GM12874 (cell line): ENCODE measurements at regions not wholly inside any gene's neighbourhood (a gene's known extent, or its start where the extent isn't known, plus 50 kb on each side); places are given as distances from the start of the nearest gene placed in this dataset.

Experiments
- TF ChIP-seq, protein P1 (sequence below): IDR thresholded peaks from 2 replicates; pipeline ENCODE4 v1.5.1; 2011; ENCODE audit warnings: low read depth, mild to moderate bottlenecking, control low read depth, low read length, moderate library complexity; ENCODE audit not compliant: insufficient read depth

DNA sequence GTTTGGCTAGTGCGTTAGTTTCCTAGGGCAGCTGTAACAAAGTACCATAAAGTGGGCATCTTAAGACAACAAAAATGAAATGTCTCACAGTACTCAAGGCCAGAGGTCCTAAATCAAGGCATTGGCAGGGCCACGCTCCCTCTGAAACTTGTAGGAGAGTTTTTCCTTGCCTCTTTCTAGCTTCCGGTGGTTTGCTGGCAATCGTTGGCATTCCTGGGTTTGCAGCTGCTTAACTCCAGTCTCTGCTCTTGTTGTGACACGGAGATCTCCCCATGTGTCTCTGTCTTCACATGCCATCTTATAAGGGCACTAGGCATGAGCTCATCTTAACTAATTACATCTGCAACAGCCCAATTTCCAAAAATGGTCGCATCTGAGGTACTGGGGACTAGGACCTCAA, 362.0 kb upstream of the BOD1L1 start:
- TF ChIP-seq, protein P1, sequence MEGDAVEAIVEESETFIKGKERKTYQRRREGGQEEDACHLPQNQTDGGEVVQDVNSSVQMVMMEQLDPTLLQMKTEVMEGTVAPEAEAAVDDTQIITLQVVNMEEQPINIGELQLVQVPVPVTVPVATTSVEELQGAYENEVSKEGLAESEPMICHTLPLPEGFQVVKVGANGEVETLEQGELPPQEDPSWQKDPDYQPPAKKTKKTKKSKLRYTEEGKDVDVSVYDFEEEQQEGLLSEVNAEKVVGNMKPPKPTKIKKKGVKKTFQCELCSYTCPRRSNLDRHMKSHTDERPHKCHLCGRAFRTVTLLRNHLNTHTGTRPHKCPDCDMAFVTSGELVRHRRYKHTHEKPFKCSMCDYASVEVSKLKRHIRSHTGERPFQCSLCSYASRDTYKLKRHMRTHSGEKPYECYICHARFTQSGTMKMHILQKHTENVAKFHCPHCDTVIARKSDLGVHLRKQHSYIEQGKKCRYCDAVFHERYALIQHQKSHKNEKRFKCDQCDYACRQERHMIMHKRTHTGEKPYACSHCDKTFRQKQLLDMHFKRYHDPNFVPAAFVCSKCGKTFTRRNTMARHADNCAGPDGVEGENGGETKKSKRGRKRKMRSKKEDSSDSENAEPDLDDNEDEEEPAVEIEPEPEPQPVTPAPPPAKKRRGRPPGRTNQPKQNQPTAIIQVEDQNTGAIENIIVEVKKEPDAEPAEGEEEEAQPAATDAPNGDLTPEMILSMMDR, result no peak

DNA sequence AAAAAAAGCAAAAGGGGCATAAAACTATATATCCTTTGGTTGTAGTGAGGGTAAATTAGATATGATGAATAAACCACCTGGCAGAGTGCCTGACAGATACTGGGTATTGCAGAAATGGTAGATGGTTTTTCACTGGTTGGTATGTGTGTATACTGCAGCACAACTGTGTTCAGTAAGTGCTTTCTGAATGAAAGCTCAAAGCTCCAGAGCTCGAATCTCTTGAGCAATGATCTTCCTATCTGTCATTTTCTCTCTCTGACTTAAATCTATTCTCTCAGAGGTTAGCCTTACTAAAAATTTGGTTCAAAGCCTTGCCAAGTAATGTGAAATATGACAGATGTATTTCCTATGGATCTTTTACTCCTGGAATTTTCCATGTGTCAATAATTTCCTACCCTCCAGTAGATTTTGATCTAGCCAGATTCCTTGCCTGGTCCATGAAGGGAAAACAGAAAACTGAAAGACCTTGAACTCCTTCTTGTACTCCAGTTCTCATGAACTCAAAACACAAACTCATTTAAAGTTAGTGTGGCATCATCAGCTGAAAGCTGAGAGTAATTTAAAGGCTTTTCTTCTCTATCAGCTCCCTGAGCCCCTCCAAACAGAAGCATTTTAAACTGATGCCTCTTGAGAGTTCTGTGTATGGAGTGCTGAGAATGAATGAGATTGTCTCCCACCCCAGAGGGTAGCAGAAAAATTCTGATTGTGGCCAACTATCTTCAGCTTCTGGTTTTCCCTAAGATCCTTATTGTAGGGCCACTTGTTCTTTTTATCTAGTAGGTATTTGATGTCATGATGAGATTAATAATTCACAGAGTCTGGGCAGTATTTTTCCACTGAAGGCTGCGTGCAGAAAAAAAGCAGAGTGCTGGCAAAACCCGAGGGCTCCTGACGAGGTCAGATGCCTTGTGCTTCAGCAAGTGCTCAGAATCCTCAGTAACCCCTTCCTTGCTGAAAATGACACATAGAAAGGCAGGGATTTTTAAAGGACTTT, 363.4 kb upstream of the BOD1L1 start:
- TF ChIP-seq, protein P1, result no peak

DNA sequence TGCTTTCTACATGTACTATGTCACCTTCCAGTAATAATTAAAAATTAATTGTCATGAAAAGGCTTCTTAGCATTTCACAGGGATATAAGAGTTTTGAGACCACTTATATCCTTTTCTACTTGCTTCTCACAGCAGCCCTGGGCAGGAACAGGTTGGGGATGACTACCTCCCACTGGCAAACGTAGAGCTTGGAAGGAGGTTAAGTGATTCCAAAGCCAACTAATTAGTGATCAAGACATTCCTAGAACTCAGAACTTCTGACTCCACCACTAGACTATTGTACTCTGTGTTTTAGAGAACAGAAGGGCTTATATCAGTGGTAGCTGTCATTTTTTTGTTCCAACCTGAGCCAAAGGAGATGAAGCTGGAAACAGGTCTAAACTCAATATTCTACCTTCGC, 364.5 kb upstream of the BOD1L1 start:
- TF ChIP-seq, protein P1, result no peak

DNA sequence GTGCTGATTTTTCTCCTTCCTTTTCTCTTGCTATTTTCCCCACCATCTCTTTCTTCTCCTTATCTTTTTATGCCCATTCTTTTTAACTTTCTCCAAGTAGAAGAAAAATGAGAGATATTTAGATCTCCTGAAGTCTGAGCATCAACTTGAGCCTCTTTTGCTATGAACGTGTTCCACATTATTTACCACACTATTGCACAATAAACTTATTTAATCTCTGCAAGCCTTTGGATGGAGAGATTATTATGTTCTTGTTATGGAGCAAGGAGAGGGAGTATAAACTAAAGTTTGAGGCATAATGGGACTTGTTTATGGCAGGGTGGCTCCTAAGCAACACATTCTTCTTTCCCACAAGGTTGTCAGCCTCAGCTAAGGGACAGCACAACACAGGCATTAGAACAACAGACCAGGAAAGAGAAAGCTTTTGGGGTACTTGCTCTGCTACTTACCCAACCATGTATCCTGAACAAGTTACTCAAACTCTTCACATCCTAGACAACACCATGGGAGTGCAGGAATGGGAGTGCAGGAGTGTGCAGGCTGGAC, 365.5 kb upstream of the BOD1L1 start:
- TF ChIP-seq, protein P1, result no peak

DNA sequence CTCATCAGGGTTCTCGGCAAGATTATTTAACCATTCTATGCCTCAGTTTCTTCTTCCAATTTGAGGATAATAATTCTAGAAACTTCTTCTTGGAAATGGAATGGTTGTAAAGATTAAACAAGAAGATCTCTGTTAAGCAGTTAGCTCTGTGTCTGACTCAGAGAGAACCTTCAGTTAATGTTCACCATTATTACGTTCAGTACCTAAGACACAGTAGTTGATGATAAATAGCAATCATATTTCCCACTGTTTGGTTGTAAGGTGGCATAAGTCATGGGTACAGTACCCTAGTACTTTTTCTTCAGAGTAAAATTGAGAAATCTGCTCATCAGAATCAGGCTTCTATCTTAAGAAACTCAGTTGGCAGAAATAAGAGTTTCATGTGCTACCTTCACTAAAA, 366.5 kb upstream of the BOD1L1 start:
- TF ChIP-seq, protein P1, result no peak

DNA sequence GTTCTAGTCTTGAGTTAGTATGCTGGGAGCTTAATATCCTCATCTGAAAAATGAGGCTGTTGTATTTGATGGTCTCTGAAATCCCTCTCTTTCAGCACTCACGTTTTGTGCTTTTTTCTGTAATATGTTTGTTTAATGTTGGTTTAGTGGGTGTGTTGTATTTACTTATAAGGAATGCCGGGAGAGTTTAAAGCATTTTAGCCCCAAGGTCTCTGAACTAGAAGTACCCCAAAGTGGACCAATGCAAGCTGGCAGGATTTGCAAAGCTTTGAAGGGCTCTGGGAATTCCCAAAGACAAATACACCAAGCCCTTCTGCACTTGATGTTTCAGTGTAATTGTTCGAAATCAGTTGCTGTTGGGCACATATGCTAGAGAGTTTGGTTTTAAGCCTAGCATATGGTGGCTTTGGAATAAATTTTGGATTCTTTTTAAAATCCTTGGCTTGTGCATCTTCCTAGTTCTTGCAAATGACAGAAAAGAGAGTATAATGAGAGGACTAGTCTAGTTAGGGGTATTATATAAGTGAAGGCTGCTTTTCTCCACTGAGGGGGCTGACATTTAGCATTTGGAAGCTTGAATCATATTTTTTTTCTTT, 371.4 kb upstream of the BOD1L1 start:
- TF ChIP-seq, protein P1, result no peak

DNA sequence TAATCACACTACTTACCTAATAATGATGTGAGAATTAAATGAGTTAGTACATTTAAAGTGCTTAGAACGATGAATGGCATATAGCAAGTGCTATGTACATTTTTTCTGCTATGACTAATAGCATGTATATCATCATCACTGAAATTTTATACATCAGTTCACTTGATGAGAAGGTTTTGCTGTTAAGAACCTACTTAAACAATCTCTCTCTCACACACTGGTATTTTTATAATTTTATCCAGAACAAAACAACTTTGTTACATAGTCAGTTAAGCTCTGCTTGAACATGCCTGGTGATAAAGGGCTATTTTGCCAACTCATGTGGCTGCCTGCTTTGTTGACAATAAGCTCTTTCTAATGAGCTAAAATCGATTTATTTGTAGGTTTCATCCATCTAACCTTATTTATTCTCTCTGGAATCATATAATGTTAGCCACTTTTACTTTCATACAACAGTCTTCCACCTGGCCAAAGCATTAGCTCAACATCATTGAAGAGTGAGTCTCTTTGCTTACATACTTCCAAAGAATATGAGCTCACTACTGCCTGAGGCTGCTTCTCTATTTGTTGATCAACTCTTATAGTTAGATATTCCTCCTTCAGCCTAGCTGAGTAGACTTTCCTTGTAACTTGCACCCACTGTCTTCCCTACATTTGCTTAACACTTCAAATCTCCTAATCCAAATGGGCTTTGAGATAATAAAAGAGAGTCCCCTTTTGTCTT, 372.7 kb upstream of the BOD1L1 start:
- TF ChIP-seq, protein P1, result no peak
